ENCODE measurements at regions not wholly inside any gene's neighbourhood (a gene's known extent, or its start where the extent isn't known, plus 50 kb on each side); places are given as distances from the start of the nearest gene placed in this dataset.

- TF ChIP-seq CTCF (IDR thresholded peaks at IDR 0.05; ENCODE audit: poor library complexity, severe bottlenecking), result no peak
- no peak for TF ChIP-seq REST (IDR thresholded peaks at IDR 0.05; ENCODE audit: borderline replicate concordance)
- TF ChIP-seq POLR2AphosphoS5 (IDR thresholded peaks at IDR 0.05), result no peak
- no peak for TF ChIP-seq EP300 (conservative IDR thresholded peaks at IDR 0.05; ENCODE audit: poor library complexity, severe bottlenecking)
- TF ChIP-seq SMC3 (conservative IDR thresholded peaks at IDR 0.05; ENCODE audit: poor library complexity), result no peak
Observed at GRCh38 chr16:54407596-54407995, 121.0 kb upstream of the IRX3 start.
